Naive thymus-derived CD8-positive, alpha-beta T cell (primary cell): ENCODE measurements at regions not wholly inside any gene's neighbourhood (a gene's known extent, or its start where the extent isn't known, plus 50 kb on each side); places are given as distances from the start of the nearest gene placed in this dataset.

Experiments
- ATAC-seq, 2 donors: fragments of 150-1000 bp; cut with Tn5 transposase in 1 of 2; sonication (Bioruptor Pico), chemical (Tn5 transposase) in 1 of 2; 1 replicate in 1 of 2; 2 replicates in 1 of 2; pipeline ENCODE4 v1.10.0; 2021; ENCODE audit warnings: mild to moderate bottlenecking in 2 of 2, moderate library complexity in 2 of 2
- POLR2A ChIA-PET: fragments of 350-600 bp; sonication (Branson Sonifier 250); formaldehyde crosslinking; loops from one replicate; lab custom pipeline; 2021; ENCODE audit warnings: antibody characterized with exemption; lab: Charles Lee
- DNase-seq, 10 donors: peaks; one replicate each; pipeline versions ENCODE4 v3.0.0 to v3.0.0-alpha.2; 2020 to 2022
- H3K27ac Mint-ChIP-seq, 10 donors: one replicate each; pipeline ENCODE4 v1.8.0; 2020 to 2022; ENCODE audit warnings: mild to moderate bottlenecking in 10 of 10, mixed read lengths in 10 of 10, moderate library complexity in 4 of 10, inconsistent platforms in 1 of 10
- H3K27me3 Mint-ChIP-seq, 5 donors: one replicate each; pipeline ENCODE4 v1.8.0; 2021 to 2022; ENCODE audit warnings: mixed read lengths in 5 of 5
- H3K36me3 Mint-ChIP-seq, 3 donors: one replicate each; pipeline ENCODE4 v1.8.0; 2020 to 2022; ENCODE audit warnings: mixed read lengths in 3 of 3, mild to moderate bottlenecking in 2 of 3, inconsistent platforms in 1 of 3
- H3K4me1 Mint-ChIP-seq, 4 donors: one replicate each; pipeline ENCODE4 v1.8.0; 2021 to 2022; ENCODE audit warnings: mixed read lengths in 4 of 4
- H3K4me3 Mint-ChIP-seq, 10 donors: one replicate each; pipeline ENCODE4 v1.8.0; 2020 to 2022; ENCODE audit warnings: mild to moderate bottlenecking in 10 of 10, mixed read lengths in 10 of 10, moderate library complexity in 6 of 10, inconsistent platforms in 1 of 10
- H3K9me3 Mint-ChIP-seq, 9 donors: one replicate each; pipeline ENCODE4 v1.8.0; 2020 to 2022; ENCODE audit warnings: mixed read lengths in 9 of 9, mild to moderate bottlenecking in 3 of 9, inconsistent platforms in 1 of 9, moderate library complexity in 1 of 9

DNA sequence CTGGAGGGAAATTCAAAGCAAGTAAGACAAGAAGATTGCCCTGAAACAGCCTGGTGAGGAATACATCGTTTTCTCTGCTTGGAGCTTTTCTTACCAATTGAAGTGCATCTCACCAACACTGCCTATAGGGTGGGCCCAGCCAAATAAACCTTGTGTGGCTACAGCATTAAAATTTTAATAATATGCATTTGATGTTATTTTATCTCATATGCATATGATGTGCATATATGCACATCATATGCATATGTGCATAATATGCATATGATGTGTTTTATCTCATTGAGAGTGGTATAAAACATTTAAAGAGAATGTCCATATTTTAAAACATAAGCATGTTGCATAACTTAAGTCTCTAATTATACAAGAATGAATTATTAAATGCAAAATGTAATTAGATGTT is 328.6 kb upstream of the ARID1B start:
- H3K27me3 Mint-ChIP-seq, result peaks cover 0 to 5% (median 3%) of the 10 kb centered on the region in 5 donors
- POLR2A ChIA-PET, result no interaction called here
- H3K4me1 Mint-ChIP-seq, result peaks cover 0 to 11% (median 6%) of the 10 kb centered on the region in 4 donors
- DNase-seq (no peak), ATAC-seq (no peak)
- no peak overlapping the region for H3K27ac Mint-ChIP-seq
- no peak overlapping the region for H3K4me3 Mint-ChIP-seq
- peaks cover 0 to 5% (median 0%) of the 10 kb centered on the region in 3 donors for H3K36me3 Mint-ChIP-seq
- peaks cover 0 to 13% (median 0%) of the 10 kb centered on the region in 9 donors for H3K9me3 Mint-ChIP-seq

DNA sequence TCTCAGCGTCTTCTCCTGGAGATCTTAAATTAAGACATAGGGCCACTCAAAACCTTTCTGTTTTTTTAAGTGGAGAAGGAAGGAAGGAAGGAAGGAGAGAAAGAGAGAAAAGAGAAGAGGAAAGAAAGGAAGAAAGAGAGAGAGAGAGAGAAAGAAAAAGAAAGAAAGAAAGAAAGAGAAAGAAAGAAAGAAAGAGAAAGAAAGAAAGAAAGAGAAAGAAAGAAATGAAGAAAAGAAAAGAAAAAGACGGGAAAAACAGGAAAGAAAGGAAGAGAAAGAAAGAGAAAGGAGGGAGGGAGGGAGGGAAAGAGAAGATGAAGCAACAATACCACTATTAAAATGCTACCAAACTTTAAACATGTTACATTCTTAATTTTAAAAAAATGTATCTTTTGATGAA is 336.5 kb upstream of the ARID1B start:
- H3K36me3 Mint-ChIP-seq, result no peaks in the 10 kb centered on the region
- H3K4me1 Mint-ChIP-seq, result peaks cover 0 to 4% (median 2%) of the 10 kb centered on the region in 4 donors
- ATAC-seq (no peak), DNase-seq (no peak)
- peaks cover 0 to 5% (median 3%) of the 10 kb centered on the region in 5 donors for H3K27me3 Mint-ChIP-seq
- H3K9me3 Mint-ChIP-seq, result peaks cover 0 to 6% (median 0%) of the 10 kb centered on the region in 9 donors
- POLR2A ChIA-PET, result no interaction called here
- no peak overlapping the region for H3K27ac Mint-ChIP-seq
- no peak overlapping the region for H3K4me3 Mint-ChIP-seq

DNA sequence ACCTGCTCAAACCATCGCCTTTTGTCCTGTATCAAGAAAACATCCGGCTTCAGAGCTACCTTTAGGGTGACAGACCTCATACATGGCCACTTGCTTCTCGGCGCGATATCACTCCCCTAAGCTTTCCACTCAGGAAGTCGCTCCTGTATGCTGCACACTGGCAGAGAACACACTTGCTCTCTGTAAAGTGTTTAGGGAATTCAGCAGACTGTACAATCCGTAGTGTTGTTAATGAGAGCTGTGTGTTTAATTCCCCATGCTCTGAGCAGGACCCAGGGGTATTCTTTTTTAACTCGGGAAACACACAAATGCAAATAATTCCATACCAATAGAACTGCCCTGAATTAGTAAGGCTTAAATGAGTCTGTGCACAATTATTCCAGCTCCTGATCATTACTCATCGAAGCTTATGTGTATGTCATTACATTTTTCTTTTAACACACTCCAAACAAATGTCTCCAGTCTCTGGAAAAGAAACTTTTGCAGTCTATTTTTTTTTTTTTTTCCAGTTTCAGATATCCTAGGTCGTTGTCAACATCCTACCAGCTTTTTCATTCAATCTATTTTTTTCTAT is 338.7 kb upstream of the ARID1B start:
- H3K36me3 Mint-ChIP-seq, result peaks cover 0 to 5% (median 0%) of the 10 kb centered on the region in 3 donors
- POLR2A ChIA-PET, result interaction anchor here (1.0 kb wide), 1 partner anchor 41 kb away, joined by 3 read pairs; no protein-coding TSS in a partner anchor
- ATAC-seq (no peak), DNase-seq (no peak)
- H3K4me3 Mint-ChIP-seq, result no peak overlapping the region
- H3K27me3 Mint-ChIP-seq, result peaks cover 0 to 4% (median 3%) of the 10 kb centered on the region in 5 donors
- peak overlapping the region in 1 of 10 donors; percentile 41 for H3K27ac Mint-ChIP-seq
- peaks cover 0 to 3% (median 0%) of the 10 kb centered on the region in 4 donors for H3K4me1 Mint-ChIP-seq
- peaks cover 0 to 5% (median 0%) of the 10 kb centered on the region in 9 donors for H3K9me3 Mint-ChIP-seq

DNA sequence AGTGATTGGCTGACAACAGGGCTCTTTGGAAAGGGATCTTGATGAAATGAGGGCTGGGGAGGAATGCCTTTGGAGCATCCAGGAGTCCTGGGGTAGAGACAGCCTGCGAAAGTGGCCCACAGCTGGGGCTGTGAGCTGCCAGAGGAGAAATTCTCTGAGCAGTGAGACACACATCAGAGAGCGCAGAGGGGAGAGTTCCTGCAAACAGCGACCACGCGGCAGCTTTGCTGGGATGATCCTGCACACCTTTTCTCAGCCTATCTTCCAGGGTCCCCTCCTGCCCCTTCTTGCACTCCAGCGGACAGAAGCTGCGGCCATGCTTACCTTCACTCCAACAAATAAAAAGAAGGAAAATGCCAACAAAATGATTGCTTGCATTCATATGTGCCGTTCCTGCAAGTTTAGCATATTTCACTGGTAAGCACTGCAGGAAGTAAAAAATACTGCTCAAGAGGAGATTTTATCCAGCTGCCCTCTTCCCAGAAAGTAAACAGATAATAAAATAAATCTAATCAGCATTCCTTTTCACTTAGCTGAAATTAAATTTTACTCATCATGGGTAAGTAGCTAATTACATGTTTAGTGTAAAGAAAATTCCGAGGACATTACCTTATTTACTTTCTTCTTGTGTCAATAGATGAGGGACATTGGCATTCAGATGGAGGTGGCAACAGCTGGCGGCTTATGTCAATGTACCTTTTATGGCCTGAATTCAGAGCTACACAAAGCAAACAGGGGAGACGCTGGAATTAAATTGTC is 339.9 kb upstream of the ARID1B start:
- Mint-ChIP-seq H3K27me3 (peaks cover 0 to 4% (median 3%) of the 10 kb centered on the region in 5 donors), H3K4me3 (no peak overlapping the region), H3K36me3 (peaks cover 0 to 5% (median 0%) of the 10 kb centered on the region in 3 donors), H3K27ac (no peak overlapping the region), H3K4me1 (peaks cover 0 to 3% (median 0%) of the 10 kb centered on the region in 4 donors), H3K9me3 (peaks cover 0 to 5% (median 0%) of the 10 kb centered on the region in 9 donors)
- no peak for DNase-seq
- ATAC-seq, result no peak
- POLR2A ChIA-PET, result no interaction called here

DNA sequence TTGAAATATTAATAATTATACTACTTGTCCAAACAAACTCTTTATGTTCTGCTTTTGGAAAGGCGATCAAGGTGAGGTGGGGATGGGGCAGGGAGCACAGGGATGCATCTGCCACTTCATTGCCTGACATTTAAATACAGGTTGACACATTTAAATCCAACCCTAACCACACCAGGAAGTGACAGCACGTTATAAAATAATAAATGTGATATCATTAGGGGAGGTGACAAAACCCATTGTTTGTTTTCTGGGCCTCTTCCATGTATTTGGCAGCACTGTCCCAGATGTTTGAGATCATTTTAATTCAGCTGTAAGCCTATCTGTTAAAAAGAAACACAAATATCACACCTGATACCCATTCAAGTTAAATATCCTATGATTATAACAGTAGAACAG is 342.4 kb upstream of the ARID1B start:
- ATAC-seq, result no peak
- Mint-ChIP-seq H3K4me3 (no peak overlapping the region), H3K4me1 (peaks cover 0 to 3% (median 0%) of the 10 kb centered on the region in 4 donors), H3K27ac (no peak overlapping the region), H3K27me3 (peaks cover 0 to 4% (median 3%) of the 10 kb centered on the region in 5 donors), H3K36me3 (peaks cover 0 to 5% (median 0%) of the 10 kb centered on the region in 3 donors), H3K9me3 (peaks cover 0 to 7% (median 0%) of the 10 kb centered on the region in 9 donors)
- no peak for DNase-seq
- POLR2A ChIA-PET, result no interaction called here

DNA sequence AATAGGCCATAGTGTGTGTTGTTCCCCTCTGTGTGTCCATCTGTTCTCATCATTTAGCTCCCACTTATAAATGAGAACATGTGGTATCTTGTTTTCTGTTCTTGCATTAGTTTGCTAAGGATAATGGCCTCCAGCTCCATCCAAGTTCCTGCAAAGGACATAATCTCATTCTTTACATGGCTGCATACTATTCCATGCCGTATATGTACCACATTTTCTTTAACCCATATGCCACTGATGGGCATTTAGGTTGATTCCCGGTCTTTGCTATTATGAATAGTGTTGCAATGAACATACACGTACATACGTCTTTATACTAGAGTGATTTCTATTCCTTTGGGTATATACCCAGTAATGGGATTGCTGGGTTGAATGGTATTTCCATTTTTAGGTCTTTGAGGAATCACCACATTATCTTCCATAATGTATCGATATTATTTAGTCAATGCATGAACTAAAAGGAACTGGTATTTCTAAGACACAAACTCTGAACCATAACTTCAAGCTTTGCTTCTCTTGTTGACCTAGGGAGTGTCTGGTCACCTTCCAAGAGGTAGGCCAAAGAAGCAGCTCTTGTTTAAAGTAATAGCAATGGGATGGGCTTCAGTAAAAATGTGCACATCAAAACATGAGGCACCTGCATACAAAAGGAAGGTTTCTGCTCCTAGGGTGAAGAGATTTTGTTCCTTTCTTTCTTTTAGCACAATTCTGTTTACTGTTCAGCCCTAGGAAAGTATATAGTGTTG is 343.0 kb upstream of the ARID1B start:
- ATAC-seq, result no peak
- Mint-ChIP-seq H3K4me1 (peaks cover 0 to 3% (median 0%) of the 10 kb centered on the region in 4 donors), H3K4me3 (no peak overlapping the region)

DNA sequence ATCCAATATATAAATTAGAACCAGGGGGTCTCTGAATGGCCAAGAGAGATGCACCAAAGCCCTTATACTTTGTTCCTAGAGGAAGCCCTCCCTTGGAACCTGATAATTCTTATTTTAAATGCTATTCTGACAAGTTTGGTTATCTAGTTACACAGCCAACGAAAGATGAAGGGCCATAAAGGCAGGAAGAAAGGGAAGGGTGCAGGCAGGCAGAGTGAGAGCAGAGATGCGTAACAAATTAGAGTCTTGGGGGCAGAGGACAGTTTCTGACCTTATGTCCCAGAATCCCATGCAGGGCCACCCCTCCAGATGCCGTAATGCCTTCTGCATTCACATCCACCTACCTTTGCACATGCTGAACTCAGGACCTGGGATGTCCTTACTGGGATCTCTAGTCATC is 344.6 kb upstream of the ARID1B start:
- H3K9me3 Mint-ChIP-seq, result peaks cover 0 to 9% (median 0%) of the 10 kb centered on the region in 9 donors
- H3K27me3 Mint-ChIP-seq, result peaks cover 0 to 2% (median 0%) of the 10 kb centered on the region in 5 donors
- peaks cover 0 to 5% (median 0%) of the 10 kb centered on the region in 3 donors for H3K36me3 Mint-ChIP-seq
- no peak for ATAC-seq
- no peak for DNase-seq
- H3K27ac Mint-ChIP-seq, result no peak overlapping the region
- no peak overlapping the region for H3K4me3 Mint-ChIP-seq
- H3K4me1 Mint-ChIP-seq, result no peaks in the 10 kb centered on the region
- POLR2A ChIA-PET, result no interaction called here

More for the DNA sequence above, 343.0 kb upstream of the ARID1B start:
- DNase-seq, result no peak
- no peak overlapping the region for H3K27ac Mint-ChIP-seq
- H3K9me3 Mint-ChIP-seq, result peaks cover 0 to 9% (median 0%) of the 10 kb centered on the region in 9 donors
- POLR2A ChIA-PET, result no interaction called here
- H3K27me3 Mint-ChIP-seq, result peaks cover 0 to 3% (median 0%) of the 10 kb centered on the region in 5 donors
- peaks cover 0 to 5% (median 0%) of the 10 kb centered on the region in 3 donors for H3K36me3 Mint-ChIP-seq

DNA sequence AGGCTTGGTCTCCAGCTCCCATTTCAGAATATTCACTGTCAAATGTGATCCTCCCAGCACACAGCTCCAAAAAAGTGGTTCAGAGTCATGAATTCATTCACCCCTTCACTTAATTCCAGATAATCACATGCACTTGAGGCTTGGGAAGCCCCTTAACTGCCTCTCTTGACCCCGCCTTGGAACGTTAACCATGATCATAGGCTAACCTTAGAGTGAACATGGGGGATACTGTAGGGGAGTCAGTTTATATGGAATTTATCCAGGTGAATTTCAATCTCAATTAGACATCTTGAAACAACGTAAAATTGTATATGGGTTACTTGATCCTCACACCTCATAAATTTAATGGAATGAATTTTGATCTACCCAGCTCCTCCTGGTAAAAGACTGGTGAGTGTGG is 346.8 kb upstream of the ARID1B start:
- peaks cover 0 to 3% (median under 1%) of the 10 kb centered on the region in 4 donors for H3K4me1 Mint-ChIP-seq
- H3K27me3 Mint-ChIP-seq, result peaks cover 0 to 2% (median 0%) of the 10 kb centered on the region in 5 donors
- ATAC-seq, result no peak
- H3K27ac Mint-ChIP-seq, result no peak overlapping the region
- H3K36me3 Mint-ChIP-seq, result peaks cover 0 to 5% (median 0%) of the 10 kb centered on the region in 3 donors
- DNase-seq, result no peak
- H3K4me3 Mint-ChIP-seq, result no peak overlapping the region
- POLR2A ChIA-PET, result no interaction called here
- H3K9me3 Mint-ChIP-seq, result peaks cover 0 to 9% (median 0%) of the 10 kb centered on the region in 9 donors

DNA sequence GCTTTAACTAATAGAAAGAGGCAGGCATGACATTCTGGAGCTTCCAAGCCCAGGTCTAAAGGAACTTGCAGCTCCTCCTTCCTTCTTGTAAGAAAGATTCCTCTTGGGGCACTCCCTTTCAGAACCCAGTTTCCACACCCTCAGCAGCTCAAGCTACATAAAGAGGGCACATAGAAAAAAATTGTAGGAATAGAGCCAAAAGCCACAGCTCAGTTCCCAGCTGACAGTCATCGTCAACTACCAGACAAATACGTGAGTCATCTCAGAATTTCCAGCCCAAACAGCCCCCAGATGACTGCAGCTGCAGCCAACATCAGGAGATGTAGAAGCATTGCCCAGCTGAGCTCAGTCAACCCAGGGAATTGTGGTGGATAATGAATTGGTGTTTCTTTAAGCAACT is 349.8 kb upstream of the ARID1B start:
- no peak overlapping the region for H3K27ac Mint-ChIP-seq
- H3K9me3 Mint-ChIP-seq, result peaks cover 0 to 5% (median 0%) of the 10 kb centered on the region in 9 donors
- H3K4me3 Mint-ChIP-seq, result no peak overlapping the region
- ATAC-seq (no peak), DNase-seq (no peak)
- peaks cover 0 to 2% (median 0%) of the 10 kb centered on the region in 5 donors for H3K27me3 Mint-ChIP-seq
- peaks cover 26 to 32% (median 29%) of the 10 kb centered on the region in 4 donors for H3K4me1 Mint-ChIP-seq
- POLR2A ChIA-PET, result interaction anchor here (1.2 kb wide), 1 partner anchor 9 kb away, joined by 3 read pairs; no protein-coding TSS in a partner anchor
- H3K36me3 Mint-ChIP-seq, result no peaks in the 10 kb centered on the region

DNA sequence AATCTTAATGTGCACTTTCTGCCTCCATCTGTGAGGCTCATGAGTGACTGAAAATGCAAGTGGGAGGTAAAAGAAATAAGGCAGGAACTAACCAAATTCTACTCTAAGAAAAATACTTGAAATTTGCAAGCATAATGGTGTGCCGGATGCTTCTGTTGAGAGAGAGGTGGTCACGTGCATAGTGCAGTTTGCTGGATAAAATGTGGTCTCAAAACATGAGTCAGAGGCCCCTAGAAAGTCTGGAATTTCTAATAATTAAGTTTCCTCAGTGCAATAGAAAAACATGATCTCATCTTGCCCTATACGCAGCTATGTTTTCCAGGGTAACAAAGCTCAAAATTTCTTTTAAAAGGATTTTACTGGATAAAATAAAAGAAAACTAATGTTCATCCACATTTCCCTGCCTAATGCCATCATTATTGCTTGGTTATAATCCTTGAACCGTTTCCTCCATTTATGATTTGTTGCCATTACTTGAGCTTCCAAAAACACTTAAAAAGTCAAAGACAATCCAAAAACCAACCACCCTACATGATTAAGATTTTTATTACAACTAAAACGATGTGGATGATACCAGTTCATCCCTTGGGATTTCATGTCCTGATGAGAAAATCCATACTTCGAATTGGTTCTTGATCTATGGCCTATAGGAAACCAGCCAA is 351.7 kb upstream of the ARID1B start:
- DNase-seq (no peak), ATAC-seq (no peak)
- H3K4me1 Mint-ChIP-seq, result peaks cover 31 to 36% (median 33%) of the 10 kb centered on the region in 4 donors
- H3K27ac Mint-ChIP-seq, result no peak overlapping the region
- no peaks in the 10 kb centered on the region for H3K36me3 Mint-ChIP-seq
- H3K9me3 Mint-ChIP-seq, result peaks cover 0 to 5% (median 0%) of the 10 kb centered on the region in 9 donors
- no peak overlapping the region for H3K4me3 Mint-ChIP-seq
- POLR2A ChIA-PET, result no interaction called here
- H3K27me3 Mint-ChIP-seq, result peaks cover 0 to 2% (median 0%) of the 10 kb centered on the region in 5 donors

DNA sequence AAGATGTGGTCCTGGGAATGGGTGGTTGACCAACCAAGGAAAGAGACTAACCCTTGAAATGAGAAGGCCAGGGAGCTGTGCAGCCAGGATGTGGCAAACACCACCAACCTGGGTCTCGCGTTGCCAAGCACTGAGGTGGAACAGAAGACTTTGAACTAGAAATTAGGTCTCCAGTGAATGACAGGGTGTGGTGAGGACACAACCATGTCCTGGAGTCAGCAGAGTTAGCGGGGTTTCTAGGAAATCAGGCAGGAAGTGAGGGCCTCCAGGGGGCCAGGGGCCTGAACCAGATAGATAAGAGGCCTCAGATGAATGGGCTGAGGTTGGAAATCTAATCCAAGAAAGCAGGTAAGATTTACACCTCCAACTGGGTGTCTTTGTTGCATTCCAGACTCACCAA is 353.3 kb upstream of the ARID1B start:
- Mint-ChIP-seq H3K27me3 (no peaks in the 10 kb centered on the region), H3K36me3 (no peaks in the 10 kb centered on the region), H3K4me3 (peak overlapping the region in 9 of 10 donors; percentile 12 to 68 (median 59)), H3K9me3 (peaks cover 0 to 2% (median 0%) of the 10 kb centered on the region in 9 donors), H3K4me1 (peaks cover 31 to 36% (median 33%) of the 10 kb centered on the region in 4 donors), H3K27ac (peak overlapping the region in 9 of 10 donors; percentile 57 to 79 (median 65))
- POLR2A ChIA-PET, result interaction anchor here (0.5 kb wide), 1 partner anchor 182 kb away, joined by 5 read pairs; no protein-coding TSS in a partner anchor
- ATAC-seq (peak; percentile 59 to 79), DNase-seq (peak in 7 of 10 donors; percentile 2 to 47 (median 20))

DNA sequence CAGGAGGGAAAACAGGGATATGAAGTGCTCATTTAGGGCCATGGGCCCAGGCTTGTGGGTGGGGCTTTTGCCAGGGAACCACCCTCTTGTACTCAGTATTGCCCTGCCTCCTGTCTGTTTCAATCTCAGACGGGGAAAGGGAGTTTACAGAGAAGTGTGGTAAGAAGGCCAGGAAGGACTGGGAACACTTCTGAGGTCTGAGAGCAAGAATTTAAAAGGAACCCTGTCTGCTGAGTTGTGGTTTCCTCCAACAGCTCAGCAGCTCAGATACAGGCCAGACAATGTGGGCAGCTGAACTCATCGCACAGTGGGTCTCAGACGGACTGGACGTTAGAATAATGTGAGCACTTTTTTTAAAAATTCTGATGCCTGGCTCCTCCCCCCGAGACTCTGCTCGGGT is 354.1 kb upstream of the ARID1B start:
- DNase-seq (no peak), ATAC-seq (peak; percentile 28 to 59)
- POLR2A ChIA-PET, result interaction anchor here (1.1 kb wide), 1 partner anchor 26 kb away, joined by 4 read pairs; no protein-coding TSS in a partner anchor
- Mint-ChIP-seq H3K9me3 (peaks cover 0 to 2% (median 0%) of the 10 kb centered on the region in 9 donors), H3K36me3 (no peaks in the 10 kb centered on the region), H3K4me3 (peak overlapping the region in 9 of 10 donors; percentile 34 to 68 (median 60)), H3K27me3 (no peaks in the 10 kb centered on the region), H3K4me1 (peaks cover 31 to 36% (median 33%) of the 10 kb centered on the region in 4 donors), H3K27ac (peak overlapping the region; percentile 50 to 82 (median 64))
